HG03575 (cell line): ENCODE measurements at regions not wholly inside any gene's neighbourhood (a gene's known extent, or its start where the extent isn't known, plus 50 kb on each side); places are given as distances from the start of the nearest gene placed in this dataset.

ENCODE experiments used
- ATAC-seq: cut with Tn5 transposase; IDR thresholded peaks from one replicate; pipeline ENCODE4 v1.9.1; 2021; ENCODE audit not compliant: unreplicated experiment, insufficient number of reproducible peaks, low FRiP score; ENCODE audit errors: extremely low read depth

DNA sequence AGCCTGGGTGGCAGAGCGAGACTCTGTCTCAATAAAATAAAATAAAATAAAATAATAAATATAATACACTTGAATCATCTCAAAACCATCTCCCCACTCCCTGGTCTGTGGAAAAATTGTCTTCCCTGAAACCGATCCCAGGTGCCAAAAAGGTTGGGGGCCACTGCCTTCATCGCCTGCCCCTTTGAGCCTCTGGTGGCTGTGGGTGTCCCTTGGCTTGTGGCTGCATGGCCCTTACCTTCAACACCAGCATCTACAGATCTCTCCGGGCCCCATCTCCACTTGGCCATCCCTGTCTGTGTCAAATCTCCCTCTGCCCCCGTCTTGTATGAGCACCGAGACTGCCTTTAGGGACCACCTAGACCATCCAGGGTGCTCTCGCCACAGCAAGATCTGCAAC lies 177.3 kb downstream of the SEC14L1 start:
- ATAC-seq: no peak

DNA sequence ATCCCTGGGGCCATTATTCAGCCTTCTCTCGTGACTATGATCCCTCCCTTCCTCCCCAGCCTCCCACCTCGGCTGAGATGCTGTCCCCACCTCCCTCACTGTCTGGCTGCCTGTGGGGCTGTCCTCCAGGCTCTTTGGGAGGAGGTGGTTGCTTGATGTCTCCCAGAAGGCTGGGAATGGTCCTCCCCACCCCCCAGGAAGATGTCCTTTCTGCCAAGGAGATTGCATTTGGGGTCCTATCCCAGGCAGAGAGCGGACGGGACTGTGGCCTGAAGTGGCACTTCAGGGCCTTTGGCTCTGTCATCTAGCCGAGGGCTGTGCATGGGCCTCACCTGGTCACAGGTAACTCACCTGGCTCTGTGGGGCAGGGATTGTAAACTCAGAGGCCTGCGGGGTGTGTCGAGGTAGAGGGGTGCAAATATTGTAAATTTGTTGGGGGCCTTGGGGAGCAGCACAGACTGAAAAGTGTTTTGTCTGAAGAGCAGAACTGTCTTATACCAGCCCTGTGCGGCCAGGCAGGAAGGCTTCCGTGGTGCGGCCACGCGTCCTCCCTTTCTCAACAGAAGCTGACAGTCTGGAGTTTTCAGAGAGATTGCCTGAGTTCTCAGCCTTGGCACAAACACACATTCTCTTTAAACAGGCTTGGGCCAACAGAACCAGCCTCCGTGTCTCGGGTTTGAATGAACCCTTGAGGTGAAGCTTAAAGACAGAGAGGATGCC lies 177.9 kb downstream of the SEC14L1 start:
- no peak for ATAC-seq

DNA sequence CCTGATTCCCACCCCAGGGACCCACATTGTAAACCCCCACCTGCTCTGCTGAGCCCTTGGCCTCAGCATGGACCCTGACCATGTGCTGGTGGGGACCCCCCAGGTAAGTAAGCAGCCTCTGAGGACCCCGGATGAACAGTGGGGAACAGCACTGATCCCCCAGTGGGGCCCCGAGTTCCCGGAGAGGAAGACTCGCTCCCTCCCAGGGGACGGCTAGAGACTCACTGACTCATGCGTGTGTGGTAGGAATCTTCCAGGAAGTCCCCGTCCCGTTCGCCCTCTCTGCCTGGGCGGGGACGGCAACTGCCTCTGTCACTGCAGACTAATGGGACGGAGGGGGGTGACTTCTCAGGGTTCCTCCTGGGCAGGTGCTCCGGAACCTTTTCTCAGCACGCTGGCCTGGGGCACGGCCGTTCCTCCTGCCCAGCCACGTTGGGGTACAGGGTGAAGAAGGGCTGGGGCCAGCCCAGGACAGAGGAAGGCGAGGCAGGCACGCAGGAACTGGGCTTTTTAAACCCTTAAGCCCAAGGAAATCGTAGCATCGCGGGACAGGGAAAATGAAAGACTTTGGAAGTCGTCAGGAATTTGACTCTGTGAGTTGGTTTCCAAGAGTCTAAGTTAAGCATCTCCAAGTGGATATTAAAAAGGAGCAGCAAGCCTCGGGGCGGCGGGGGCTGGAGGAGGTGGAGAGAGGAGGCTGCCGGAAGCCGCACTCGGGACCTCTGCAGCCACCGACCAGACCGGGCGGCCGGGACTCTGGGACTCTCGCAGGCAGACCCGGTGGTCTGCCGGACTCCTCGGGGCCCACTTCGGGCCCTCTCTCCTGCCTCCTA lies 178.7 kb downstream of the SEC14L1 start:
- ATAC-seq: no peak

DNA sequence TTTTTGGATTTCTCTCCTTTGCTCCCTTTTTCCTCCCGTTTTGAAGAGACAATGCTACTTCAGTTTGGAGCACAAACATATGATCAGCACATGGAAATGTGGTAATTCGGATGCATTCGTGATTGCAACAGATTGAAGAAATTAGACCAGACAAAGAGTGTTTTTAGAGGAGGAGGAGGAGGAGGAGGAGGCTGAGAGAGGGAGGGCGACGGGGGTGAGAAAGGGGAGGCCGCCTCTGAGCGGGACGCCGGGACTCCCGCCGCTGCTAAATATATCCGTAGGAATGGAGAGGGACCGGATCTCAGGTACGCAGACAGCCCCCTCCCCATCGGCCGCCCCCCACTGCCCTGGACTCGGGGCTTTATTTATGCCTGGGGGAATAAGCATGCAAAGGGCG lies 179.3 kb downstream of the SEC14L1 start:
- ATAC-seq: no peak

DNA sequence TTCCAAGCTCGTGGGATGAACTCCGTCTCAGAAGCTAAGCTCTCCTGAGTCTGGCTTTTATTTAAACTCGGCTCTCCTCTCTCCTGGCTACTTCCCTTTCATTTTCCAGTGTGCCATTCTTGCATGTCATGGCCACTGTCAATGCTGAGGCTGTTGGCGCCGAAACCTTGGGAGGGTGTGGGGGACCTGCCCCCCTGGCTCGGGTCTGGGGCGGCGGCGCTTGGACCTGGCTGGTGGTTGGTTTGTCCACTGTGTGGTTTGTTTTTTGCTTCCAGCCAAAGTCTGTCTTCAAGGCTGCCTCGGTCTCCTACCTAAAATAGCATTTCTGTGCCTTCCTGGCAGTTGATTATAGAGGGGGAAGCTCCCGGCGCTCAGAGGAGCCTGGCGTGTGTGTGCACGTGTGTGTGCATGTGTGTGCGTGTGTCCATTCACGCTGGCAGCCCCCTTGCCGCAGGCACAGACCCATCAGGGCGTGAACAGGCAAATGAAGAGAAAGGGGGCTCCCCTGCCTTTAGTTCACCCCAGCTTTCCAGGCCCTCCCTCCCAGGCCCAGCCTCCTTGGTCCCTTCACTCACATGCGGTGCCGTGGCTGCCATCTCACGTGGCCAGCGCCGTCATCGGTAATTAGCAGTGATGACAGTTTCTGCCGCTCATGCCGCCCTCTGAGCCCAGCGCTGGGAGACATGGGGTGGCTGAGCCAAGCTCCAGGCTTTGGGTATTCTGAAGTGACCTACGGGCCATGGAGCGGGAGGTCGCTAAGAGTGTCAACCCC lies 179.9 kb downstream of the SEC14L1 start:
- no peak for ATAC-seq

DNA sequence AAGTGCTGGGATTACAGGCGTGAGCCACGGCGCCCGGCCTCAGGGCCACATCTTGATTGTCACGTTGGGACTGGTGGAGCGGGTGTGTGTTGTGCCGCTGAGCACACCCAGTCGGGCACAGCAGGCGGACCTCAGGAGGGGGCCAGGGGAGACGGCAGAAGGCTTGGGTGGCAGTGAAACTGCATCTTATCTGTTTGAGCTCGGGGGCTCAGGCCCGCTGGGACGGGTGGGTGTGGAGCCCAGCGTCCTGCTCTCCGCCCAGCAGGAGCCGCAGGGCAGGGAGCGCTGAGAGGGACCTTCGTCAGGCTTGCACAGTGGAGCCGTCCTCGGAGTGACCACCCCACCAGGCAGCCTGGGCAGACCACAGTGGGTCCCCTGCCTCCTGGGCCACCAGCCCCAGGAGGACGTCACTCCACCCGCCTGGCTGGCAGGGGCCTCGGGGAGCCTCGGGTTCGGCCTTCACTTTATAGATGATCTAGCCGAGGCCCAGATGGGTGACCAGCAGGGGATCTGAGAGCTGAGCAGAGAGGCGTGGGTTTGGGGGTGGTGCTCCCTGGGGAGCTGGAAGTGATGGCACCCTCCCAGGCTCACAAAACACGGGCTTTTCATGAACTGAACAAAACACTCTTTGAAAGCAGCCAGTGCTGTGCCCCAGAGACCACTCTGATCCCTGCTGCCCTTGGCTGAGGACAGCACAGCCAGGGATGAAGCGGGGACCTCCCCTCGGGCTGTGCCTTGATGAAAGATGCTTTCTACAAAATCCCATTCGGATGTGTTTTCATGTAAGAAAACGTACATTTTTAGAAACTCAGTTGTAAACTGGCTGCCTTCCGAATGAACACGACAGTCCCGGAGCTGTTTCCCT lies 181.1 kb downstream of the SEC14L1 start:
- ATAC-seq: no peak

DNA sequence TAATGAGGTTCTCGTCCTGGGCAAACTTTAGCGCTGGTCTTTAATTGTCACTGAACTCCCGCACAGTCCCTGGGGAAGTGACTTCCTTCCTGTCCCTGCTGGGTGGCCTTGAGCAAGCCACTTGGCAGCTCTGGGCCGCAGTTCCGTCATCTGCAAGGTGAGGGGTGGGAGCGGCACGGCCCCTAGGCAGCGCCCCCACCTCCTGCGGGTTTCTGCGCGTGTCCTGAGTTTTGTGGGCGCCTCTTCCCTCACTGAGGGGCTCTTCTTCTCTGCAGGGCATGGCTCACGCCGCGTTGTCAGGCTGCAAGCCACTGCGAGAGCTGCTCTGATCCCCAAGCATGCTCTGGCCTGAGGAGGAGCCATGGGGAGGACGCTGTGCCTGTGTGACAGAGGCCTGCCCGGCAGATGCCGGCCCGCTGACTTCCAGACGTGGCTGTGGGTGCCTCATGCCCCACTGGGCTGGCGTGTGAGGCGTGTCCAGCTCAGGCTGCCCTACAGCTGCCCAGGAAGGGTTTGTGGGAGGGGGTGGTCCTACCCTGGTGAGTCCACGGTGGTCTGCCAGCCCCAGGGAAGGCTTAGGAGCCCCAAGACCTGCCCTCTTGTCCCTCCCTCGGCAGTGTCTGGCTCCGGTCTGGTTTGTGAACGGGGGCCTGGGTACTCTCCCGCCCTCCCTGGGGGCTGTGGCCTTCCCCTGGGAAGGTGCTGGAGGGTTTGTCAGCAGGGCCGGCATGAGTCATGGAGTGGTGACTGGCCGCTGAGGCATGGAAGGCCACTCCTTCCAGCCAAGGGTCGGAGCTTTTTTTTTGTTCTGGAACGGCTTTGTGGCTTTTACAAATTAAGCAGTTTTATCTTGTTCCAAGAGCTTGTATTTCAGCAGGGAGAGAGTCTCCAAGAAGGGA lies 182.0 kb downstream of the SEC14L1 start:
- ATAC-seq: no peak

DNA sequence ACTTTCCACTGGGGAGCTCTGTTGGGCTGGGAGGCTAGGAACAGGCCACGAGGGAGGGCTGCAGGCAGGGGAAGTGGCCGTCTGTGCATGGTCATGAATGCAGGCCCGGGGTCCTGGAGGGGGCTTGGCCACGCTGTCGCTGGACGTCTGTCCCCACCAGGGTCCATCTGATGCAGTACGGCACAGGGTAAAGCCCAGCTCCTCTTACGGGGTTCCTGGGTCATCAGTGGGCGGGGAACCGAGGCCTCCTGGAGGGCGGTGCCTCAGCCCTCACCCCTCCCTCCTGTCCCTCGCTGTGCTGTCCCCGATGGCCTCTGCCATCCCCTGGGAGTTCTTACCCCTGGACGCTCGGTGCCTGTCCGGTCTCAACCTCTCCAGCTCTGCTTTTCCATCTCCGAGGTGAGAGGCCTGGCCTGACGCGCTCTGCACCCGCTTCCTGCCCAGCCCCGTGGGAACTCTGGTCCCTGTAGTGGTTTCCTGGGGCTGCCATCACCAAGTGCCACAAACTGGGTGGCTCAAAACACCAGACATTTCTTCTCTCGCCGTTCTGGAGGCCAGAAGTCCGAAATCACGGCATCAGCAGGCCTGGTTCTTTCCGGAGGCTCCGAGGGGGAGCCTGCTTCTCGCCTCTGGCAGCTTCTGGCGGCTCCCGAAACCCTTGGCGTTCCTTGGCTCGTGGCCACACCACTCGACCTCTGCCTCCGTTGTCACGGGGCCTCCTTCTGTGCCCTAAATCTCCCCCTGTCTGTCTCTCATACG lies 182.8 kb downstream of the SEC14L1 start:
- no peak for ATAC-seq

DNA sequence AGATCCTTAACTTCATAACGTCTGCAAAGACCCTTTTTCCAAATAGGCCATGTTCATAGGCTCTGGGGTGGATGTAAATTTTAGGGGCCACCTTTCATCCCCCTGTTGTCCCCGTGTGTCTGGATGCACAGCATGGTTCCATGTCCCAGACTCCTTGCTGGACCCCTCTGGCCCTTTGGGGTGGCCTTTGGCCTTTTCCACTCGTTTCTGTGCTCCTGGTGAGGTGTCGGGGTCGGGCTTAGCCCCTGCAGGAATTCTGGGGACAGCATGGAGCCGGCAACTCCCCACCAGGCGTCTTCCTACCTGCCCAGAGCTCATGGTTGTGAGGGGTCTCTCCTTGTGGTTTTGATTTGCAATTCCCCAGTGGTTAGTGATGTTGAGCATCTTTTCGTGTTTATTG lies 183.5 kb downstream of the SEC14L1 start:
- no peak for ATAC-seq

DNA sequence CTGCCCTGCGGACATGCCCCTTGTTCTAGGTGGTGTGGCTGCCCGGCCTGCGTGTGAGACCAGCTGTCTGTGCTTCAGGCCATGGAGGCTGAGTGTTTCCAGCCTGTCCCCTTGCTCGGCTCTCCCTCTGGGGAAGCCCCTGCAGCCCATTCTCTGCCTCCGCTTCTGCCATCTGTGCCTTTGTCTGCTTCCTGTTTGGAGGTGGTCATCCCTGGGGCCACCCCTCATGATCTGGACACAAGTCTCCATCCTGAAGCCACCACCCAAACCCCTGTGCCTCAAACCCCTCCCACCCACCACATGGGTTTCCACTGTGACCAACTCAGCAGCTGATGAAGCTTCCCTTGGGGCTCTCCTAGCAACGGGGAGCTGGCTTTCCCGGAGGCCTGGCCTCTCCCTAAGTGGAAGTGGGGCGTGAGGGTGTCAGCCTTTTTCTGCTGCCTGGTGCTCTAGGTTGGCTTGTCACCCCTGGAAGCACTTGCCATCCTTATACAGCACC lies 184.9 kb downstream of the SEC14L1 start:
- ATAC-seq: no peak

DNA sequence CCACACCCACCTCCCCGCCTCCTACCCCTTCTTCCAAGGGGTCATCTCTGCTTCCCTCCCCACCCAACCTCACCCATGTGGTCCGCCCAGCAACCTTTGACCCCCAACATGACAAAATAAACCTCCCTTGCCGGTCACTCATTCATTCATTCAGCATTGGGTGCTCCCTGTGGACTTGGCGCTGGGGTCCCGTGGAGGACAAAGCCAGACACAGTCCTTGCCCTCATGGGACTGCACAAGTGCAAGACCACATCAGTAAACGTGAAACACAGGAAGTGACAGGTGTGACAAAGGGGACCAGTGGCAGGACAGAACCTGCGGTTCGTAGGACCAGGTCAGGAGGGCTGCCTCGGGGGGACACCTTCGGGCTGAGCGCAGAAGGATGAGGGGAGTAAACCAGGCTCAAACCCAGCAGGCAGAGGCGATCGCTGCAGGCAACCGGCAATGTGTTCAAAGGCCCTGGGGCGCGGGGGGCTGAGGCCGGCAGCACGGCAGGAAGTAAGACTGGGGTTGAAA lies 185.4 kb downstream of the SEC14L1 start:
- no peak for ATAC-seq

DNA sequence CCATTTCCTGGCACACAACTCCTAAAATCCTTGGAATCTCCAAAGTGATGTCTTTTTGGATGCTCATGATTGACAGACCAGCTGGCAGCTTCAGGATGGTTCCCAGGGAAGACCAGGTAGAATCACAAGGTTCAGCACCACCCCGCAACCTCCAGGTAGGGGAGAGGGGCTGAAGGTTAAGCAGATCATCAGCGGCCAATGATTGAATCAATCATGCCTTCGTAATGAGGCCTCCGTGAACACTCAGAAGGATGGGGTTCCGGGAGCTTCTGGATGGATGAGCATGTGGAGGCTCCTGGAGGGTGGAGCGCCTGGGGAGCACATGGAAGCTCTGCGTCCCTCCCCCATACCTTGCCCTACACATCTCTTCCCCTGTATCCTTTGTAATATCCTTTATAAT lies 185.9 kb downstream of the SEC14L1 start:
- no peak for ATAC-seq

DNA sequence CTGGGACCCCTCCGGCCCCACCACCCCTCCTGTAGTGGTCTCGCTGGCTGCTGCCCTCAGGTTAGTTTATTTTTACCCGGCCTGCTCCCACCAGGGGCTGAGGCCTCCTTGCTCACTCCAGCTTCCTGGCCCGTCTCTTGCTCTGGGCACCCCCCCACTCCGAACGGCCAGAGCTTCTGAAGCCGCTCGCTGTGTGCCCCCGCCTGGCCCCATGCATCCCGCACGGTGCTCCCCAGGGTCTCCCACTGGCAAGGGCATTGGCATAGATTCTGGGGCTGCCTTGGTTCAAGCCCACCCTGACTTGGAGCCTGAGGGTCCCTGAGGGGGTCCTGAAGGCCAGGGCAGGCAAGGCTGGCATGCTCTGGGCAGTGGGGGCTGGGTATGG lies 186.4 kb downstream of the SEC14L1 start:
- no peak for ATAC-seq

DNA sequence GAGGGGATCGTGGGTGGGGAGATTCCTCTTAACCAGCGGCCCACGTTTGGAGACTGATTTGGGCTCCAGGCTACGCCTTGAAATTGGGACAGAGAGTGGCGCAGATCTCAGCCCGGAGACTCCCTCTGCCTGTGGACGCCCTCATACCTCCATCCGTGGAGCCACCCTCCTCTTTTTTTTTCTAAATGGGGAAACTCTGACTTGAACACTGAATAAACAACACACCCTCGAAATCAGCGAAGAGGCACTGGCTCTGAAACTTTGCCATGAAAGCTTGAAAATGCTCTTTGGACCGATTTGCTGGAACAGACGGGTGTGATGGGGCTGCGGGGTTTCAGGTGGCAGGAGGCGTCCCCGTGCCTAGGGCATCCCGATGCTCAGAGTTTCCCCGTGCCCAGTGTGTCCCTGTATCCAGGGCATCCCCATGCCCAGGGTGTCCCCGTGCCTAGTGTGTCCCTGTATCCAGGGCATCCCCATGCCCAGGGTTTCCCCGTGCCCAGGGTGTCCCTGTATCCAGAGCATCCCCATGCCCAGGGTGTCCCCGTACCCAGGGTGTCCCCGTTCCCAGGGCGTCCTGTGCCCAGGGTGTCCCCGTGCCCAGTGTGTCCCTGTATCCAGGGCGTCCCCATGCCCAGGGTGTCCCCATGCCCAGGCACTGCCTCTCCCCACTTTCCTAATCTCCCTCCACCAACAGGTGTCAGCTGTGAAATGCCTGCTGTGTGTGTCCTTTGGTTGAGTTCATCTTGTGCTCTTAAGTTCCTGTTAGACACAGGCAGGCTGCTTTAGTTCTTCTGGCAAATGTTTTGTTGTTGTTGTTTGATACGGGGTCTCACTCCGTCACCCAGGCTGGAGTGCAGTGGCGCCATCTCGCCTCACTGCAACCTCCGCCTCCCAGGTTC lies 187.0 kb downstream of the SEC14L1 start:
- no peak for ATAC-seq

DNA sequence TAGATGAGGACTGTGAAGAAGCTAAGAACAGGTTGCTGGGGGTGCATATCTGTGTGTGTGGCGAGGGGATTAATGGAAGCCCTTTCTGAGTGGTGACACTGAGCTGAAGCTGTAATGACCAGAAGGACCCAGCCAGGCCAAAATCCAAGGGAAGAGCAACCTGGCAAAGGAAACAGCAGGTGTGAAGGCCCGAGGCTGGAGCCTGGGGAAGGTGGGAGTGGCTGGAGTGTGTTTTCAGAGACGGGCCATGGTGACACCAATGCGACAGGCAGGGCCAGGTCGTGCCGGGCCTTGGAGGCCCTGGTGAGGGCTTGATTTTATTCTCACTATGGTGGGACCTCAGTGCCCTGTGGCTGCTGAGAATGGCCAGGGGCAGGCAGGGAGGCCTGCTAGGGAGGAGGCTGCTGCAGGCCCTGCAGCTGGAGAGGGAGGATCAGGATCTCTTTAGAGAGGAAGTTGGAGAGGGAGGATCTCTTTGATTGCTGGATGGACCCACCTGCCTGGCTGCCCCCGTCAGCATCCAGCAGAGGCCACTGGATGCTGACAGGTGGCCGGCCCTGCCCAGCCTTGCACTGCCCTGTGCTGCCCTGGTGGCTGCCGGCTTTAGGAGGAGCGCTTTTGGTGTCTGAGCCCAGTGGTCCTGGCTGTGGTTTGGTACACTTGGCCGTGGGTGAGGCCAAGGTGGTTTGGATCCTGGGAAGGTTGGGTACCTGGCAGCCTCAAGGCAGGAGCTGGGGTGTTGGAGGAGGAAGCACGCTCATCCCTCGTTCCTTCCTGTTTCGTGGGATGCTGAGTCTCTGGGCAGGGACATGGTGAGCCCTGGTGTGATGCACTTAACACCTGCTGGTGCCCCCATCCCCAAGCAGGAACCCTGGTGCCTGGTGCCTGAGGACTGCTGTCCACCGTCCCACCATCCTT lies 188.3 kb downstream of the SEC14L1 start:
- no peak for ATAC-seq
